Fibroblast of lung (primary cell): ENCODE measurements at regions not wholly inside any gene's neighbourhood (a gene's known extent, or its start where the extent isn't known, plus 50 kb on each side); places are given as distances from the start of the nearest gene placed in this dataset.

Source experiments
- CTCF ChIP-seq, 2 donors: IDR thresholded peaks in 1 of 2; conservative IDR thresholded peaks in 1 of 2; 1 replicate in 1 of 2; 2 replicates in 1 of 2; pipeline ENCODE4 v1.5.1; 2011 to 2012; ENCODE audit warnings: low read length in 2 of 2, control low read depth in 1 of 2, inconsistent platforms in 1 of 2, low read depth in 1 of 2, mild to moderate bottlenecking in 1 of 2
- EZH2 ChIP-seq: IDR thresholded peaks from 2 replicates; pipeline ENCODE4 v1.5.1; 2012; ENCODE audit warnings: low read length, control low read depth, mild to moderate bottlenecking; ENCODE audit errors: missing control alignments

- TF ChIP-seq EZH2: no peak
- no peak for TF ChIP-seq CTCF (conservative IDR thresholded peaks at IDR 0.05 in 1 of 2, IDR thresholded peaks at IDR 0.05 in 1 of 2; ENCODE audit: low read depth in 1 of 2, low read length in 2 of 2)
Observed at GRCh38 chr2:19552270-19552669, 193.8 kb upstream of the OSR1 start.
